ENCODE measurements at regions not wholly inside any gene's neighbourhood (a gene's known extent, or its start where the extent isn't known, plus 50 kb on each side); places are given as distances from the start of the nearest gene placed in this dataset.

- Histone ChIP-seq H3K9me1 (replicated peaks; ENCODE audit: control insufficient read depth, extremely low read depth, insufficient read depth, low read length) (no peaks in the 10 kb centered on the region), H3K4me1 (ENCODE audit: control insufficient read depth, extremely low read depth, insufficient read depth, low read length) (no peaks in the 10 kb centered on the region), H3K4me3 (replicated peaks in 1 of 3; ENCODE audit: insufficient read depth in 1 of 3, low read depth in 1 of 3, low read length in 3 of 3) (no peak overlapping the region), H3K27ac (ENCODE audit: insufficient read depth, low read depth, low read length) (no peak overlapping the region), H4K20me1 (replicated peaks; ENCODE audit: control insufficient read depth, extremely low read depth, insufficient read depth, low read length) (no peaks in the 10 kb centered on the region), H3K9ac (replicated peaks; ENCODE audit: extremely low read depth, insufficient read depth, low read length) (no peak overlapping the region), H2AFZ (ENCODE audit: low read depth, low read length) (no peak overlapping the region), H3K4me2 (ENCODE audit: insufficient read depth, low read length) (no peak overlapping the region), H3K27me3 (ENCODE audit: control insufficient read depth in 2 of 2, insufficient read depth in 2 of 2, low read length in 2 of 2) (no peaks in the 10 kb centered on the region), H3K79me2 (ENCODE audit: control insufficient read depth, insufficient read depth, low read length) (no peaks in the 10 kb centered on the region), H3K36me3 (ENCODE audit: control insufficient read depth in 2 of 2, extremely low read depth in 1 of 2, insufficient read depth in 2 of 2, low read length in 2 of 2) (no peaks in the 10 kb centered on the region), H3K9me3 (replicated peaks; ENCODE audit: control insufficient read depth, insufficient read depth, low read length) (peaks cover 9% of the 10 kb centered on the region)
- no peak for DNase-seq (ENCODE audit: low read depth, low spot score)
- BruUV-seq (replicated peaks) = no TSS peak
- ChIA-PET POLR2A (no interaction called here), CTCF (no interaction called here)
- TF ChIP-seq POLR2A (IDR thresholded peaks at IDR 0.05; ENCODE audit: low read depth, low read length) (no peak), MYC (IDR thresholded peaks at IDR 0.05; ENCODE audit: low read depth, low read length) (no peak), JUN (IDR thresholded peaks at IDR 0.05; ENCODE audit: borderline replicate concordance, insufficient read depth, insufficient read length, low read depth) (no peak), FOS (IDR thresholded peaks at IDR 0.05; ENCODE audit: borderline replicate concordance, insufficient read depth, low read length) (no peak)
- no peak for FAIRE-seq
- intact Hi-C loops (cut with micrococcal nuclease) (no loop called here), dilution Hi-C loops (cut with MboI; ENCODE audit: extremely low pct_ligation_motif_present, low sequenced_read_pairs) (no loop called here)
Measured at GRCh38 chr17:71902894-71903506, 217.8 kb upstream of the SOX9 start.

GRCh38 chr17:71905376-71906031 lies 215.3 kb upstream of the SOX9 start:
- dilution Hi-C loops (cut with MboI; ENCODE audit: extremely low pct_ligation_motif_present, low sequenced_read_pairs) = no loop called here
- CTCF ChIA-PET = no interaction called here
- H3K4me2 ChIP-seq (ENCODE audit: insufficient read depth, low read length) = no peak overlapping the region
- H4K20me1 ChIP-seq (replicated peaks; ENCODE audit: control insufficient read depth, extremely low read depth, insufficient read depth, low read length) = no peaks in the 10 kb centered on the region
- H3K79me2 ChIP-seq (ENCODE audit: control insufficient read depth, insufficient read depth, low read length) = no peaks in the 10 kb centered on the region
- no peak for TF ChIP-seq MYC (IDR thresholded peaks at IDR 0.05; ENCODE audit: low read depth, low read length)
- TF ChIP-seq EZH2 (IDR thresholded peaks at IDR 0.05; ENCODE audit: borderline replicate concordance, low read depth, low read length, severe bottlenecking) = no peak
- no peak for TF ChIP-seq CTCF (IDR thresholded peaks at IDR 0.05; ENCODE audit: extremely low read depth in 1 of 2, insufficient read depth in 1 of 2, low read depth in 1 of 2, low read length in 2 of 2)
- no peak for TF ChIP-seq JUN (IDR thresholded peaks at IDR 0.05; ENCODE audit: borderline replicate concordance, insufficient read depth, insufficient read length, low read depth)
- no peak for TF ChIP-seq GATA2 (IDR thresholded peaks at IDR 0.05; ENCODE audit: insufficient read depth, insufficient read length, low read depth, low read length)
- TF ChIP-seq POLR2AphosphoS5 (IDR thresholded peaks at IDR 0.05; ENCODE audit: insufficient read depth, low read depth, low read length) = no peak
- TF ChIP-seq POLR2A (IDR thresholded peaks at IDR 0.05; ENCODE audit: low read depth, low read length) = no peak
- no peak for TF ChIP-seq FOS (IDR thresholded peaks at IDR 0.05; ENCODE audit: borderline replicate concordance, insufficient read depth, low read length)
- TF ChIP-seq MAX (IDR thresholded peaks at IDR 0.05; ENCODE audit: insufficient read depth, insufficient read length) = no peak
- no TSS peak for BruUV-seq (replicated peaks)
- H3K9me3 ChIP-seq (replicated peaks; ENCODE audit: control insufficient read depth, insufficient read depth, low read length) = peaks cover 8% of the 10 kb centered on the region
- no peak overlapping the region for H3K27ac ChIP-seq (ENCODE audit: insufficient read depth, low read depth, low read length)
- FAIRE-seq (no peak), DNase-seq (ENCODE audit: low read depth, low spot score) (no peak)
- H3K4me3 ChIP-seq (replicated peaks in 1 of 3; ENCODE audit: insufficient read depth in 1 of 3, low read depth in 1 of 3, low read length in 3 of 3) = no peak overlapping the region
- no peak overlapping the region for H2AFZ ChIP-seq (ENCODE audit: low read depth, low read length)
- POLR2A ChIA-PET = no interaction called here
- no peaks in the 10 kb centered on the region for H3K4me1 ChIP-seq (ENCODE audit: control insufficient read depth, extremely low read depth, insufficient read depth, low read length)
- no peaks in the 10 kb centered on the region for H3K9me1 ChIP-seq (replicated peaks; ENCODE audit: control insufficient read depth, extremely low read depth, insufficient read depth, low read length)
- intact Hi-C loops (cut with micrococcal nuclease) = no loop called here
- H3K9ac ChIP-seq (replicated peaks; ENCODE audit: extremely low read depth, insufficient read depth, low read length) = no peak overlapping the region
- H3K36me3 ChIP-seq (ENCODE audit: control insufficient read depth in 2 of 2, extremely low read depth in 1 of 2, insufficient read depth in 2 of 2, low read length in 2 of 2) = no peaks in the 10 kb centered on the region
- no peaks in the 10 kb centered on the region for H3K27me3 ChIP-seq (ENCODE audit: control insufficient read depth in 2 of 2, insufficient read depth in 2 of 2, low read length in 2 of 2)

Data from endothelial cell of umbilical vein (primary cell).